GM19239 (cell line): ENCODE measurements at regions not wholly inside any gene's neighbourhood (a gene's known extent, or its start where the extent isn't known, plus 50 kb on each side); places are given as distances from the start of the nearest gene placed in this dataset.

Experiments
- DNase-seq: peaks from one replicate; pipeline ENCODE4 v3.0.0; 2011; ENCODE audit warnings: low spot score; ENCODE audit not compliant: insufficient read length
- FAIRE-seq: peaks from 2 replicates; lab custom pipeline; 2011; peaks lifted over from hg19 to GRCh38; lab: Jason Lieb, UNC

GRCh38 chr7:84364708-84365107 lies 170.1 kb upstream of the SEMA3A start:
- DNase-seq (no peak), FAIRE-seq (no peak)

GRCh38 chr7:84363741-84364140 lies 169.2 kb upstream of the SEMA3A start:
- FAIRE-seq (no peak), DNase-seq (no peak)

GRCh38 chr7:84362828-84363227 lies 168.2 kb upstream of the SEMA3A start:
- FAIRE-seq (no peak), DNase-seq (no peak)

GRCh38 chr7:84362360-84362759 lies 167.8 kb upstream of the SEMA3A start:
- no peak for DNase-seq
- no peak for FAIRE-seq

DNA sequence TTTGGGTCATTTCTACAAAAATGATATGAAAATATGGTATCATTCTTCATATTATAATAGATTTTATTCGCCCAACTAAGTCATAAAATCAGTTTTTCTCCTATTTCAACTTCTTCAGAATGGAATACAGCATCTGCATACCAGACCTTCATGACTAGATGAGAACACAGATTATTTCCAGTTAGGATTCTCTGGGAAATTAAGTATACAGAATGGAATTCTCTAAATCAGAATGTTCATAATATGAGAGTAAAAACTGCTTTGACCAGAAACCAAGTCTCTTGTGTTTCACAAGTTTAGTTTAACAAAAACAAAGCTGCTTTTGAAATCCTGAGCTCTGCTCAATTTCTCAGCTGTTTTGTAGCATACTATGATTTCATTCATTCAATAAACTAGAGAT lies 160.3 kb upstream of the SEMA3A start:
- FAIRE-seq, result no peak

GRCh38 chr7:84354030-84354429 lies 159.4 kb upstream of the SEMA3A start:
- DNase-seq, result no peak
- FAIRE-seq, result no peak

More for the DNA sequence above, 160.3 kb upstream of the SEMA3A start:
- no peak for DNase-seq

GRCh38 chr7:84339306-84339705 lies 144.7 kb upstream of the SEMA3A start:
- DNase-seq, result no peak

DNA sequence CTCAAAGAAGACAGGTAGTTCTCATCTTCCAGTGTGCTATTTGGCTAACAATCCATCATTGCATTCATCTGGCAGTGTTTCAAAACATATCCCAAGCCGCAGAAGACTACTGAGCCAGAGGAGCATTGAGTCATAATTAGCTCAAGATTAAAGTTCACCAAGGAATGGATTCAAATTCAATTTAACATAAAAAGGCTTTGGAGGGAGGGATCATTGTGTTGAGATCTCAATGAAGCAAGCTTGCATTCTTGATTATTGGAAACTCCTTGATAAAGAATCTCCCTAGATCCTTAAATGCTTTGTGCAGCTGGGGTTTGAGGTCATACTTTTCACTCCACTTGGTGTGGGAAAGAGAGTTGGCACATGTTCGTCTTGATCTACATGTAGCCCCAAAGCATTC lies 142.8 kb upstream of the SEMA3A start:
- no peak for DNase-seq

More at GRCh38 chr7:84339306-84339705, 144.7 kb upstream of the SEMA3A start:
- FAIRE-seq, result no peak

GRCh38 chr7:84336766-84337165 lies 142.2 kb upstream of the SEMA3A start:
- FAIRE-seq (no peak), DNase-seq (no peak)

More for the DNA sequence above, 142.8 kb upstream of the SEMA3A start:
- no peak for FAIRE-seq

DNA sequence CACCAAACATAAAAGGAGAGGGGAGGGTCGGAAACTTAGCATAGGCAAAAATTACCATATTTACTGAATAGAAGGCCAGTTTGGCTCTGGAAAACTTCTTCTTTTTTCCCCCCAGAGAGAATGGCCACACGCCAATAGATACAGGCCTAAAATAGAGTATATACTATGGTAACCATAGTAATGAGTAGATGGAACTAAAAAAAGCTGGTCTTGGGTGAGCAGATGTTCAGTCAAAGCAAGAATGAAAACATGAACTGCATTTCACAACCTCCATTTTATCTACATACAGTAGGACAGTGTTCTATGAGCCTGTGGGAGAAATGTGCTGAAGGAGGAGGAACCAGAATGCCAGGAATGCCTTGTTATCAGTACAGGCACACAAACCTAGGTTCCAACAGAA lies 141.7 kb upstream of the SEMA3A start:
- FAIRE-seq (no peak), DNase-seq (no peak)

DNA sequence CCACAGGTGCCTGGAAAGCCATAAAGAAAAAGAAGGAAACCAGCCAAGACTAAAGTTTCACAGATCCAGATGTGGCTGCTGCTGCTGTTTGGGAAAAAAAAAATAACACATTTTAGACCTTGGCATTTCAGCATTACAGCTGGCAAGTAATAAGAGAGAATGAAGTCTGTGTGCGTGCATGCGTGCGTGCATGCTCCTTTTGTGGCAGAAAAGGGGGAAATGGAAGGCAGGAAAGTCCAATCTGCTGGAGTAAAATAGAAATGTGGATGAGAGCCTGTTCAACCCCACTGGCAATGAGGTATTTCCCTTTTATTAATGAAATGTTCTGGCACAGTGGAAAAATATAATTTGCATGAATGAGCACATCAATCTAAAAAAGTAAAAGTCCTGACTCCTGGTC lies 137.0 kb upstream of the SEMA3A start:
- DNase-seq (no peak), FAIRE-seq (no peak)

GRCh38 chr7:84328571-84328970 lies 134.0 kb upstream of the SEMA3A start:
- DNase-seq (no peak), FAIRE-seq (no peak)

DNA sequence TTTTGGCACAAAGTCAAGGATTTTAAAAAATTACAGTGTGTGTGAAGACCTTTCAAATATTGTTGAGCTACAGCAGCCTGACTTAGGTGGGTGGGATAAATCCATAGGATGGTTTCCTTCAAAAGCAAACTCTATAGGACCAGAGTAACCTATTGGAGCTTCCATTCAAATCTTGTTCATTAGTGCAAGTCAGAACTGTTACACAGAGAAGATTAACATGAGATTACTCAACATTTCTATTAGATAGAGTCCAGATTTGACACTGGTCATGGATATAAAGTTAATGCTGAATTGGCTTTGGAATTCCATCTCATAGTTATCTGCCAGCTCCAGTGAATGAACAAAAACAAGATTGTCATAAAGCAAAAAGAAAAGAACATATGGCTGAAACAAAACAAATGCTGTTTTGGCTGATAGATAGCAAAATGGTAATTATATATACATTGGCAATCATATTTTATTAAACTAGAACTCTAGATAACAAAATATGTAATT lies 129.6 kb upstream of the SEMA3A start:
- FAIRE-seq (no peak), DNase-seq (no peak)

DNA sequence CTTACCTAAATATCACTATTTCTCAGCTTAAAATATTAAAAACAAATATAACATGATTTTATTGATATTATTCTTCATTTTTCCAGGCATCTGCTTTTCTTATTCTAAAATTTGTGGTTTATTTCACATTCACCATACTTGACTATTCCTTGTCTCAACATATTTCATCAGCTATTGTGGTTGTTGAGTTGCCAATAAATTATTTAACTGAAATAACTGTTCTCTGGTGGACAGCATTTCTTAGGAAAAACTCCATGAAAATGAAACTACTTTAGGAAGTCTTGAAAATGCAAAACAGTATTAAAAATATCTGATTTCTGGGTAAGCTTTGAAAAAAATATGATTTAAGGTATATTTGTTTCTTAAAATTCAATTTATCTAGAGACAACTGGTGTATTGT lies 122.9 kb upstream of the SEMA3A start:
- FAIRE-seq (no peak), DNase-seq (no peak)

GRCh38 chr7:84314263-84314662 lies 119.7 kb upstream of the SEMA3A start:
- FAIRE-seq, result no peak
- no peak for DNase-seq

DNA sequence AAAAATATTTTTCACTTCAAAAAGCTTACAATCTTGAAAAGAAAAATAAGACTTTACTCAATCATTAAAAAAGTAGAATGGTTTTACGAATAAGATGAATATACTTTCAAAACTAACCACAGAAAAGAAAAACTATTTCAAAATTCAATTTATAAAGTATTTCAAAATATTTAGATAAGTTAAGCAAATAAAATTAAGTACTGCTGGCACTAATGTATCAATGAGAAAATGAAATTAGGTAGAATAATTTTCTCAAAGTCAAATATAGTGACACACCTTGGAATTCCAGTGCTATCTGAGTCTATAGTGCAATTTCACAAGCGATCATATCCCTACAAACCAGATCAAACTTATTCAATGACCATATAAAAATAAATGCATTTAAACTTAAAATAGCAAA lies 109.8 kb upstream of the SEMA3A start:
- DNase-seq, result no peak
- no peak for FAIRE-seq

DNA sequence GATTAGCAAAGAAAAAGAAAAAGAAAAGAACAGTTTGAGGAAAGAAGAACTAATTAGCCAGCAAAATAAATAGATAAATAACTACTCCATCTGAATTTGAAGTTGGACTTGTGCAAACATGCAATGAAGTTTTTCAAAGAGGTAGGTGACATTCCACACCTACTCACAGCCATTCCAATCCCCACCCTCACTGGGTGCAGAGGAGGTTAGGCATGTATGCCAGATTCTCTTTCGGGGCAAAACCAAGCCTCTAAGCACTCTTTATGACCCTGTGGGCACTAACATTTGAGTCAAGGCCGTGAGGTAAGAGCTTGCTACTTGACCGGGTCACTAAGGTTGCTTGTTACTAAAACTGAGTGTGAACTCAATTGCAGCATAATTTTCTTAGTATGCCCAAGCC lies 108.4 kb upstream of the SEMA3A start:
- DNase-seq (no peak), FAIRE-seq (no peak)

DNA sequence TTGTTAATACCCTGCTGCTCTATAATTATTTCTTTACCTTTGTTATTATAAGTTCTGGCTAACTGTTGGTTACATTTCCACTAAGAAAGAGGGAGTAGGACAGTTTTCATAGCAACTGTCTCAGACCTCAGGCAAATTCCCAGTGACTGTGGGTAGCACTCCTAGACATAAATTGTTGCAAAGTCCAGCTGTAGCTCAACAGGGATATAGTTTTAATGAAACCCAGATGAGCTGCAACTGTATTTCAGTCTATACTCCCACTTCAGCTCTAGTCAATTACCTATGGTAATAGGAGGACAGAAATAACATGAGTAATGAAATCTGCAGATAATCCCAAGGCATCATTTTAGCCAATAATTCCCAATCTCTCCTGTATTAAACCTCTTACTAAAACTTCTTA lies 103.0 kb upstream of the SEMA3A start:
- no peak for FAIRE-seq

GRCh38 chr7:84294847-84295455 lies 100.4 kb upstream of the SEMA3A start:
- no peak for DNase-seq

More for the DNA sequence above, 103.0 kb upstream of the SEMA3A start:
- DNase-seq, result no peak

DNA sequence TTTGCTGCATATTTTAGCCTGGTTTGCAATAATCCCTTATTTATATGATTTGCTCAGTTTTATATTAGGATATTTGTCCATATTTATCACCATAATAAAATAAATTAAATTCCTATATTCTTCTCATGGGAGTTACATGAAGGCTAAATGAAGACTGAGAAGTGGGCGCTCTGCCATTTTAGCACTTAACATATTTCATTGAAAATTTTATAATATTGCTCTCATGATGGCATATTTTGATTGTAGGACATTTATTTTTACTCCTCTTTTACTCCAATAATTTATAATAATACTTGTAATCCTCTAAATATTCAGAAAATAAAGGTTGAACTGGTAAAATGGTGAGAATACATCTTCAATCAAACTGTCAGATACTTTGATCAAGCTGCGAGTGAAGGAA lies 99.8 kb upstream of the SEMA3A start:
- DNase-seq (no peak), FAIRE-seq (no peak)

More at GRCh38 chr7:84294847-84295455, 100.4 kb upstream of the SEMA3A start:
- no peak for FAIRE-seq

DNA sequence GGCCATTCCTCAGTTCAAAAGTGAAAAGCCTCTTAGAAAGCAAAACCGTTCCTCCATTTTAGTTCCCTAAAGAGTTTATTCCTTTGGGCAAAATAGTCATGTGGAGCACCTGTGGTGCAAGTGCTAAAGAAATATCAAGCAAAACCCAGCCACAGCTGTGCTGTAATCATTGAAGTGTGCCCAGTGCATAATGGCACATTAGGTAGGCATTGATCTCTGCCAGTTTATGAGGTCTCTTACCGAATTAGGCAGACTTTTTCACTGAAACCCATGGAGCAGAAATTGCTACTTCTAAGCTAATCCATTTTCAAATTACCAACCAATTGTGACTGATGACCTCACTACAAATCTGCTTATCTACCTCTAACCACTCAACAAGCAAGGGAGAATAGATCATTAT lies 97.2 kb upstream of the SEMA3A start:
- no peak for FAIRE-seq
- DNase-seq, result no peak

DNA sequence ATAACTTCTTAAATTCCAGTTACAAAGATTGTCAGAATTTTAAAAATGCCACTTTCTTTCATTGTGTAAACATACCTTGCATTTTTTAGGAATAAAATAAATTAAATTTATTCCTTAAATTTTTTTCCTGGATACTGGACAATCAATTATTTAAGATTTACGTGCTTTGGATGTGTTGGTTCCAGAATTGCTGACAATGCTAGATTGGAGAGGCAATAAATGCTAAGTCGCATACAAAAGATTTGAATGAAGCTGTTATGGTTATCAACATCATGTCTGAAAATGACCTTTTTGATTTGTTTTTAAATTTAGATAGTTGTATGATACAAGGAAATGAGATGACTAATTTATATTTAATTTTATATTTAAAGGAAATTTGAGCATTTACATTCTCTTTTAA lies 89.2 kb upstream of the SEMA3A start:
- DNase-seq (no peak), FAIRE-seq (no peak)
